Spleen (tissue), 11 donors: ENCODE measurements at regions not wholly inside any gene's neighbourhood (a gene's known extent, or its start where the extent isn't known, plus 50 kb on each side); places are given as distances from the start of the nearest gene placed in this dataset.

Experiments
- DNase-seq: peaks from one replicate; pipeline ENCODE4 v3.0.0-alpha.2; 2020
- H3K27ac ChIP-seq, 8 donors: fragments of 200-600 bp; sonication (generic) in 7 of 8; 1 replicate in 4 of 8; 2 replicates in 4 of 8; pipeline versions ENCODE4 v1.5.0 to v1.8.0; 2016 to 2021; ENCODE audit warnings: inconsistent platforms in 4 of 8, mild to moderate bottlenecking in 4 of 8, moderate library complexity in 1 of 8
- H3K27me3 ChIP-seq, 7 donors: fragments of 200-600 bp; sonication (generic) in 6 of 7; replicated peaks in 1 of 7; 1 replicate in 4 of 7; 2 replicates in 3 of 7; pipeline versions ENCODE4 v1.5.0 to v1.8.0; 2016 to 2021; ENCODE audit warnings: inconsistent platforms in 3 of 7, mild to moderate bottlenecking in 1 of 7
- H3K36me3 ChIP-seq, 6 donors: fragments of 200-600 bp; sonication (generic) in 5 of 6; 1 replicate in 4 of 6; 2 replicates in 2 of 6; pipeline versions ENCODE4 v1.5.0 to v1.8.0; 2016 to 2021; ENCODE audit warnings: inconsistent platforms in 2 of 6
- H3K4me1 ChIP-seq, 6 donors: fragments of 200-600 bp; sonication (generic) in 5 of 6; 1 replicate in 3 of 6; 2 replicates in 3 of 6; pipeline versions ENCODE4 v1.5.0 to v1.8.0; 2016 to 2021; ENCODE audit warnings: inconsistent platforms in 3 of 6
- H3K4me3 ChIP-seq, 8 donors: fragments of 200-600 bp; sonication (generic) in 7 of 8; 1 replicate in 4 of 8; 2 replicates in 4 of 8; pipeline versions ENCODE4 v1.5.0 to v1.8.0; 2016 to 2021; ENCODE audit warnings: inconsistent platforms in 4 of 8, mild to moderate bottlenecking in 4 of 8, moderate library complexity in 2 of 8
- H3K9me3 ChIP-seq, 8 donors: fragments of 200-600 bp; sonication (generic) in 7 of 8; 1 replicate in 4 of 8; 2 replicates in 4 of 8; pipeline versions ENCODE4 v1.5.0 to v1.8.0; 2016 to 2021; ENCODE audit warnings: inconsistent platforms in 4 of 8
- CTCF ChIP-seq, 11 experiments: fragments of 200-600 bp in 7 of 11; fragments of 450-650 bp in 4 of 11; sonication (generic) in 4 of 11; IDR thresholded peaks in 8 of 11; conservative IDR thresholded peaks in 3 of 11; 1 replicate in 7 of 11; 2 replicates in 4 of 11; pipeline versions ENCODE4 v1.4.0 to v1.8.0; 2016 to 2021; ENCODE audit warnings: antibody characterized with exemption in 11 of 11, inconsistent platforms in 4 of 11, mild to moderate bottlenecking in 1 of 11
- POLR2A ChIP-seq, 3 donors: fragments of 450-650 bp; IDR thresholded peaks; one replicate each; pipeline ENCODE4 v1.5.1; 2017; ENCODE audit warnings: antibody characterized with exemption in 3 of 3, mild to moderate bottlenecking in 1 of 3
- POLR2AphosphoS5 ChIP-seq, 3 donors: sonication (generic); formaldehyde crosslinking; IDR thresholded peaks; one replicate each; pipeline ENCODE4 v1.5.1; 2017; ENCODE audit warnings: antibody characterized with exemption in 3 of 3
- WGBS, 5 donors: extraction: QIAGEN DNeasy Blood & Tissue Kit in 3 of 5; methylation state at CpG; one replicate each; pipeline versions ENCODE4 v1.1.5 to v1.1.7; 2013 to 2018; 5-methylcytosine and 5-hydroxymethylcytosine counted together
- intact Hi-C: fragments of 100-400 bp; cut with DNase I; formaldehyde crosslinking; loops from one replicate; pipeline ENCODE4 v1.15.0; 2023; ENCODE audit warnings: low total_unique reads
- donor health status: healthy with polysubstance abuse.
- donor health status: DM: no; HTN: no; CAD: no; lungs with moderate emphysema.
- donor health status: DM: no; HTN: no; CAD: no.
- donor health status: Bipolar disorder and iron deficiency.
- donor health status: healthy.
- donor health status: DM: no; HTN: no; CAD: no.
- donor health status: DM: yes; HTN: yes; CAD: no.

- no peak for DNase-seq
These were observed 85.6 kb upstream of the ACP3 start for GRCh38 chr3:132231633-132232032.

GRCh38 chr3:132232231-132232792 is 84.9 kb upstream of the ACP3 start:
- WGBS, 5 donors, result 5 to 46% (median 23%) methylated on average over 2 of the region's 2 CpGs

More at GRCh38 chr3:132231633-132232032, 85.6 kb upstream of the ACP3 start:
- intact Hi-C loops, result no loop called here
- no peak overlapping the region for H3K27ac ChIP-seq
- no peaks in the 10 kb centered on the region for H3K27me3 ChIP-seq
- TF ChIP-seq CTCF (IDR thresholded peaks at IDR 0.05 in 8 of 11, conservative IDR thresholded peaks at IDR 0.05 in 3 of 11), result no peak
- TF ChIP-seq POLR2AphosphoS5 (IDR thresholded peaks at IDR 0.05), result no peak
- TF ChIP-seq POLR2A (IDR thresholded peaks at IDR 0.05), result no peak
- H3K4me1 ChIP-seq, result no peaks in the 10 kb centered on the region
- H3K4me3 ChIP-seq, result no peak overlapping the region
- H3K9me3 ChIP-seq, result no peaks in the 10 kb centered on the region
- H3K36me3 ChIP-seq, result no peaks in the 10 kb centered on the region

GRCh38 chr3:132236701-132237651 is 80.2 kb upstream of the ACP3 start:
- 75 to 86% (median 79%) methylated on average over 4 of the region's 4 CpGs for WGBS, 5 donors
- intact Hi-C loops, result no loop called here
- TF ChIP-seq POLR2AphosphoS5 (IDR thresholded peaks at IDR 0.05) (no peak), CTCF (IDR thresholded peaks at IDR 0.05 in 8 of 11, conservative IDR thresholded peaks at IDR 0.05 in 3 of 11) (no peak), POLR2A (IDR thresholded peaks at IDR 0.05) (no peak)

More at GRCh38 chr3:132232231-132232792, 84.9 kb upstream of the ACP3 start:
- DNase-seq, result no peak
- H3K27me3 ChIP-seq, result no peaks in the 10 kb centered on the region
- H3K9me3 ChIP-seq, result no peaks in the 10 kb centered on the region
- intact Hi-C loops, result no loop called here
- no peak overlapping the region for H3K4me3 ChIP-seq
- H3K27ac ChIP-seq, result no peak overlapping the region
- TF ChIP-seq CTCF (IDR thresholded peaks at IDR 0.05 in 8 of 11, conservative IDR thresholded peaks at IDR 0.05 in 3 of 11), result no peak
- TF ChIP-seq POLR2AphosphoS5 (IDR thresholded peaks at IDR 0.05), result no peak
- TF ChIP-seq POLR2A (IDR thresholded peaks at IDR 0.05), result no peak
- no peaks in the 10 kb centered on the region for H3K36me3 ChIP-seq
- H3K4me1 ChIP-seq, result no peaks in the 10 kb centered on the region

GRCh38 chr3:132237652-132238032 is 79.6 kb upstream of the ACP3 start:
- Histone ChIP-seq H3K27ac (no peak overlapping the region), H3K4me1 (no peaks in the 10 kb centered on the region), H3K36me3 (no peaks in the 10 kb centered on the region), H3K27me3 (peaks cover 0 to 20% (median 0%) of the 10 kb centered on the region in 7 donors), H3K4me3 (no peak overlapping the region), H3K9me3 (no peaks in the 10 kb centered on the region)
- TF ChIP-seq POLR2A (IDR thresholded peaks at IDR 0.05) (no peak), POLR2AphosphoS5 (IDR thresholded peaks at IDR 0.05) (no peak), CTCF (IDR thresholded peaks at IDR 0.05 in 8 of 11, conservative IDR thresholded peaks at IDR 0.05 in 3 of 11) (no peak)
- DNase-seq, result no peak
- intact Hi-C loops, result no loop called here

More at GRCh38 chr3:132236701-132237651, 80.2 kb upstream of the ACP3 start:
- Histone ChIP-seq H3K27ac (no peak overlapping the region), H3K4me1 (no peaks in the 10 kb centered on the region), H3K36me3 (no peaks in the 10 kb centered on the region), H3K4me3 (no peak overlapping the region), H3K27me3 (peaks cover 0 to 20% (median 0%) of the 10 kb centered on the region in 7 donors), H3K9me3 (no peaks in the 10 kb centered on the region)
- DNase-seq, result no peak
